ENCODE measurements at regions not wholly inside any gene's neighbourhood (a gene's known extent, or its start where the extent isn't known, plus 50 kb on each side); places are given as distances from the start of the nearest gene placed in this dataset.

DNA sequence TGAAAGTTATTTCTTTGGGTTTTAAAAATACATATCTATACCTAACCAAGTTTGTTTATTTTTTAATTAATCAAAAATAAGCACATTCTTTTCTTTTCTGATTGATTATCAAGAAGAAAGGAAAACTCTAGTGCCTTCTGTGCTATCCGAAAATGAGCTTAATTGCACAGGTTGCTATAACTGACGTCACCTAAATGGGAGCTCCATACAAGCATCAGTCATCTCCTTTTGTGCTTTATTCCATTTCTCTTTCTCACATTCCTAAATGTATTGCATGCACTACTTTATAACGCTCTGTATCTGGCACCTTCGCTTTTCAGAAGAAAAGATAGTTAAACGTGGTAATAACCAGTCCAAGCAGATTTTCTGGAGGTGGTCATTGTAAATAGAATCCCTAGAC, 675.0 kb downstream of the STPG2 start:
- Mint-ChIP-seq H3K4me1 (ENCODE audit: low read depth, unreplicated experiment) (no peaks in the 10 kb centered on the region), H3K27me3 (ENCODE audit: insufficient read depth, unreplicated experiment) (peaks cover 2% of the 10 kb centered on the region), H3K27ac (ENCODE audit: unreplicated experiment) (no peak overlapping the region), H3K9me3 (ENCODE audit: unreplicated experiment) (no peaks in the 10 kb centered on the region), H3K4me3 (ENCODE audit: unreplicated experiment) (no peak overlapping the region), H3K36me3 (ENCODE audit: insufficient read depth, unreplicated experiment) (no peaks in the 10 kb centered on the region)
- no peaks in the 10 kb centered on the region for H3K4me1 ChIP-seq
- TF ChIP-seq, protein P1, sequence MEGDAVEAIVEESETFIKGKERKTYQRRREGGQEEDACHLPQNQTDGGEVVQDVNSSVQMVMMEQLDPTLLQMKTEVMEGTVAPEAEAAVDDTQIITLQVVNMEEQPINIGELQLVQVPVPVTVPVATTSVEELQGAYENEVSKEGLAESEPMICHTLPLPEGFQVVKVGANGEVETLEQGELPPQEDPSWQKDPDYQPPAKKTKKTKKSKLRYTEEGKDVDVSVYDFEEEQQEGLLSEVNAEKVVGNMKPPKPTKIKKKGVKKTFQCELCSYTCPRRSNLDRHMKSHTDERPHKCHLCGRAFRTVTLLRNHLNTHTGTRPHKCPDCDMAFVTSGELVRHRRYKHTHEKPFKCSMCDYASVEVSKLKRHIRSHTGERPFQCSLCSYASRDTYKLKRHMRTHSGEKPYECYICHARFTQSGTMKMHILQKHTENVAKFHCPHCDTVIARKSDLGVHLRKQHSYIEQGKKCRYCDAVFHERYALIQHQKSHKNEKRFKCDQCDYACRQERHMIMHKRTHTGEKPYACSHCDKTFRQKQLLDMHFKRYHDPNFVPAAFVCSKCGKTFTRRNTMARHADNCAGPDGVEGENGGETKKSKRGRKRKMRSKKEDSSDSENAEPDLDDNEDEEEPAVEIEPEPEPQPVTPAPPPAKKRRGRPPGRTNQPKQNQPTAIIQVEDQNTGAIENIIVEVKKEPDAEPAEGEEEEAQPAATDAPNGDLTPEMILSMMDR (IDR thresholded peaks at IDR 0.05; ENCODE audit: insufficient read depth in 1 of 2, low read depth in 1 of 2, low read length in 1 of 2, severe bottlenecking in 1 of 2, unreplicated experiment in 1 of 2), result no peak
- H3K4me3 ChIP-seq (ENCODE audit: low read depth, low read length), result no peak overlapping the region
- ChIA-PET POLR2A (no interaction called here), CTCF (no interaction called here)
- H3K36me3 ChIP-seq (ENCODE audit: control insufficient read depth, insufficient read depth, low read length), result no peaks in the 10 kb centered on the region
- no TSS peak for BruUV-seq (replicated peaks)
- DNase-seq, result no peak
- intact Hi-C loops (cut with micrococcal nuclease; ENCODE audit: unreplicated experiment), result no loop called here
- no peaks in the 10 kb centered on the region for H3K27me3 ChIP-seq (replicated peaks; ENCODE audit: control insufficient read depth, insufficient read depth, low read length)
- H3K9me3 ChIP-seq, result no peaks in the 10 kb centered on the region

DNA sequence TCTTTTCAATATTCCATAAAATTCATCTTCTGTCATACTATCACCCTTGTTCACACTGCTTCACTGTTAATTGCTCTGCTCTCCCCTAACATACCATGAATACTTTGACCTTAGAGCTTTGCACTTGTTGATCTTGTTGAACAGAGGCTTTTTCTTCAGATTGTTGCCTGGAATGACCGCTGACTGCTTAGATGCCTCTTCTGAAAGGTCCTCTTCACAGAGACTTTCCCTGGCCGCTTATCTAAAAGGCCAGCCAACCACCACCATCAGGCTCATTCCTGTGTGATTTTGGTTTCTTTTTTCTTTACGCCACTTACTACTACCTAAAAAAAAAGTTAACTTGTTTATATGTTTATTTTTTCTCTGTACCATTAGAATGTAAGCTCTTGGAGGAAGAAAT, 667.7 kb downstream of the STPG2 start:
- CTCF ChIA-PET, result no interaction called here
- no peak overlapping the region for H3K27ac Mint-ChIP-seq (ENCODE audit: unreplicated experiment)
- no peak overlapping the region for H3K4me3 Mint-ChIP-seq (ENCODE audit: unreplicated experiment)
- no peaks in the 10 kb centered on the region for H3K27me3 Mint-ChIP-seq (ENCODE audit: insufficient read depth, unreplicated experiment)
- TF ChIP-seq, protein P1 (IDR thresholded peaks at IDR 0.05; ENCODE audit: insufficient read depth in 1 of 2, low read depth in 1 of 2, low read length in 1 of 2, severe bottlenecking in 1 of 2, unreplicated experiment in 1 of 2), result no peak
- Histone ChIP-seq H3K27me3 (replicated peaks; ENCODE audit: control insufficient read depth, insufficient read depth, low read length) (no peaks in the 10 kb centered on the region), H3K9me3 (no peaks in the 10 kb centered on the region), H3K4me3 (ENCODE audit: low read depth, low read length) (no peak overlapping the region), H3K4me1 (no peaks in the 10 kb centered on the region), H3K36me3 (ENCODE audit: control insufficient read depth, insufficient read depth, low read length) (no peaks in the 10 kb centered on the region)
- H3K36me3 Mint-ChIP-seq (ENCODE audit: insufficient read depth, unreplicated experiment), result no peaks in the 10 kb centered on the region
- no peaks in the 10 kb centered on the region for H3K4me1 Mint-ChIP-seq (ENCODE audit: low read depth, unreplicated experiment)
- DNase-seq, result no peak
- H3K9me3 Mint-ChIP-seq (ENCODE audit: unreplicated experiment), result no peaks in the 10 kb centered on the region
- POLR2A ChIA-PET, result no interaction called here
- BruUV-seq (replicated peaks), result no TSS peak
- intact Hi-C loops (cut with micrococcal nuclease; ENCODE audit: unreplicated experiment), result no loop called here

DNA sequence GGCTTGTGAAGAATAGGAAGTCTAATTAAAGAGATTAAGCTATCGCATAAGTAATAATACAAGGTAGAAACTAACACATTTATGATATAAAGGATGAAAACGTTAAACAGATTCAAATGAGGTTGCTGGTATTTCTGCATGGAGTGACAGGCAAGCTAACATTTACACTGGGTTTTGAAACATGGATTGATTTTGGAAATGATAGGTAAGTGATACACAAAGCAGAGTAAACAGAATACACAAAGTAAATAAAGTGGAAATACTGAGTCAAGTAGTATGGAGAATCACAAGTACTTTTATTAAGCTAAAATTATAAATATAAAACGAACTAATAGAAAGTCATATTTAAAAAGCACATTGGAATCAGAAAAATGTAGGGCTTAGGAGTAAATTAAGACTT, 665.3 kb downstream of the STPG2 start:
- no peak for DNase-seq
- Mint-ChIP-seq H3K27ac (ENCODE audit: unreplicated experiment) (no peak overlapping the region), H3K4me3 (ENCODE audit: unreplicated experiment) (no peak overlapping the region), H3K9me3 (ENCODE audit: unreplicated experiment) (no peaks in the 10 kb centered on the region), H3K4me1 (ENCODE audit: low read depth, unreplicated experiment) (no peaks in the 10 kb centered on the region), H3K36me3 (ENCODE audit: insufficient read depth, unreplicated experiment) (no peaks in the 10 kb centered on the region), H3K27me3 (ENCODE audit: insufficient read depth, unreplicated experiment) (no peaks in the 10 kb centered on the region)
- H3K4me1 ChIP-seq, result no peaks in the 10 kb centered on the region
- ChIA-PET POLR2A (no interaction called here), CTCF (no interaction called here)
- no peaks in the 10 kb centered on the region for H3K27me3 ChIP-seq (replicated peaks; ENCODE audit: control insufficient read depth, insufficient read depth, low read length)
- TF ChIP-seq, protein P1 (IDR thresholded peaks at IDR 0.05; ENCODE audit: insufficient read depth in 1 of 2, low read depth in 1 of 2, low read length in 1 of 2, severe bottlenecking in 1 of 2, unreplicated experiment in 1 of 2), result no peak
- no TSS peak for BruUV-seq (replicated peaks)
- H3K4me3 ChIP-seq (ENCODE audit: low read depth, low read length), result no peak overlapping the region
- intact Hi-C loops (cut with micrococcal nuclease; ENCODE audit: unreplicated experiment), result no loop called here
- no peaks in the 10 kb centered on the region for H3K36me3 ChIP-seq (ENCODE audit: control insufficient read depth, insufficient read depth, low read length)
- no peaks in the 10 kb centered on the region for H3K9me3 ChIP-seq
